Lung microvascular endothelial cell (primary cell): ENCODE measurements at regions not wholly inside any gene's neighbourhood (a gene's known extent, or its start where the extent isn't known, plus 50 kb on each side); places are given as distances from the start of the nearest gene placed in this dataset.

Experiments used
- DNase-seq, 2 donors: peaks; one replicate each; pipeline versions ENCODE4 v3.0.0 to v3.0.0-alpha.2; 2010; ENCODE audit warnings: low read depth in 2 of 2

- no peak for DNase-seq
These were observed 90.8 kb upstream of the CALM2 start for GRCh38 chr2:47266939-47267710.

GRCh38 chr2:47265751-47266231, 89.5 kb upstream of the CALM2 start:
- DNase-seq: peak in 1 of 2 donors; percentile 25

- no peak for DNase-seq
These were observed 88.8 kb upstream of the CALM2 start for GRCh38 chr2:47265158-47265557.

GRCh38 chr2:47264686-47265085, 88.4 kb upstream of the CALM2 start:
- no peak for DNase-seq

DNA sequence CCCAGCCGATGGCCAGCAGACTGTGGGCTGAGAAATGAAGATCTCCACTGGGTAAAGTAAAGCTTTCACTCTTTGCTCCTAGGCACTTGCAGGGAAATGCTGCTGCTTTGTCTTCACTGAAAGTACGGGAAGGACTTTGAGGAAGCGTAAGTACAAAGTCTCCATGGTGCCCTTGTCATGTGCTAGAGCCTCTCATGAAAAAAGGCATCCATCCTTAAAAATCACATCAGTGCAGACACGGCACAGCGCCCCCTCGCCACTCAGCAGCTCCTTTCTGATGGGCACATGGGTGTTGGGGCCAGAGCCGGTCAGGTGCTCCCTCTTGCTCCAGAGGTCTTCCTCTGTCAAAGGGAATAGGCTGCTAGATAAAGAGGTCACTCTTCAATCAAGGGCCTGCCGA, 87.8 kb upstream of the CALM2 start:
- DNase-seq: no peak

DNA sequence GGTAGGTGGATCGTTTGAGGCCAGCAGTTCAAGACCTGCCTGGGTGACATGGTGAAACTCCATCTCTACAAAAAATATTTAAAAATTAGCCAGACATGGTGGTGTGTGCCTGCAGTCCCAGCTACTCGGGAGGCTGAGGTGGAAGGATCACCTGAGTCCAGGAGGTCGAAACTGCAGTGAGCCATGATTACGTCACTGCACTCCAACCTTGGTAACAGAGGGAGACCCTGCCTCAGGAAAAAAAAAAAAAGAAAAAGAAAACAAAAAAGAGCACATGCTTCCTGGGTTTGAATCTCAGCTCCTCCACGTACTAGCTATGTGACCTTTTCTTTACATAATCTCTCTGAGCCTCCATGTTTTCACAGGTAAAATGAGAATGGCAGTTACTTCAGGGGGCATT, 86.3 kb upstream of the CALM2 start:
- no peak for DNase-seq

DNA sequence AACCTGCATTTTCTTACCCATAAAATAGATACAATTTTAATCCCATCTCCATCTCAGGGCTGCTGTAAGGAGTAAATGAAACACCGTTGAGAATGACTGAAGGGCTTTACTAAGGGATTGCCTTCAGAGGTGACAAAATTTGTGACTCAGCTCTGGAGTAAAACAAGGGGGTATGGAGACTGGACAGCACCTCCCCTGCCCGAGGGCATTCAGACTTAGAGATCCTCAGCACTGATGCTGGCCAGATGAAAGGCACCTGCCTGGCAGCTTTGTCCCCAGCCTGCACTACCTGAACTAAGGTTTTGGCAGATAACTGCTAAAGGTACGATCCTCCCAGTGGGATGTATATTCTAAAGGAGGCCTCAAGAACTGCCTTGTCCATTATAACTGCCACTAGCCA, 84.7 kb upstream of the CALM2 start:
- DNase-seq: no peak

DNA sequence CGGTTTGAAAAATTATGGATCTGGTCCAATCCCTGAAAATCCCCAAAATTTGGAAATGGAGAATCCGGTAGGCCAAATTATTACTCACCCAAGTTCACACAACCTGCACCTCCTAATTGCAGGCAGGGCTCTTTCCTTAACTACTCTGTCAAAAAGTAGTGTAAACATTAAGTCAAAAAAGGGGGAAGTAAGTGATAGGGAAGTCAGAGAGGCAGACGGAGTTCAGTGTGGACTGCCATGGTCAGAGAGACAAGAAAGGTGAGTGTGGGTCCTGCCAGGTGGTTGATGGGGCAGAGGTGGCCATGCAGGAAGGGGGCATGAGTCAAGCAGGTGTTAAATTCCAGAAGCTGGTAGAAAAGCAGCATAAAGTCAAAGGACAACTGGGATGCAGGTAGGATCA, 83.5 kb upstream of the CALM2 start:
- no peak for DNase-seq

DNA sequence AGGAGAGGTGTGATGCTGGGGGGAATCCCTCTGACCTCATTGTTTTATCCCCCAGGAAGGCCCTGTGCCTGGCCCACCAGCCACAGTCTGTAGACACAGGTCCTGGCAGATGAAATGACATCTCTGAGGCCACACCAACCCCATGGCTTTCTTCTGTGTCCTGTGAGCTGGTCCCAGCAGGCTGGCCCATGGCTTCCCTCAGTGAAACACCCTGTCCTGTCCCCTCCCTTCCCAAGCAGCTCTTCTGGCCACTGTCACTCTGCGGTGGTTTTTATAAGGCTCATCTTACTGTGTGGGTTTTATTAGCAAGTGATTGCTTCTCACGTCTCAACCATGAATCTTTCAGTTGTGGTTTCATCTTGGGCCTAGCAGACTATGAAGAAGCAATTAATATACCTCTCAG, 81.6 kb upstream of the CALM2 start:
- DNase-seq: no peak

GRCh38 chr2:47256416-47257087, 80.2 kb upstream of the CALM2 start:
- DNase-seq: no peak

GRCh38 chr2:47255794-47256193, 79.5 kb upstream of the CALM2 start:
- DNase-seq: no peak

DNA sequence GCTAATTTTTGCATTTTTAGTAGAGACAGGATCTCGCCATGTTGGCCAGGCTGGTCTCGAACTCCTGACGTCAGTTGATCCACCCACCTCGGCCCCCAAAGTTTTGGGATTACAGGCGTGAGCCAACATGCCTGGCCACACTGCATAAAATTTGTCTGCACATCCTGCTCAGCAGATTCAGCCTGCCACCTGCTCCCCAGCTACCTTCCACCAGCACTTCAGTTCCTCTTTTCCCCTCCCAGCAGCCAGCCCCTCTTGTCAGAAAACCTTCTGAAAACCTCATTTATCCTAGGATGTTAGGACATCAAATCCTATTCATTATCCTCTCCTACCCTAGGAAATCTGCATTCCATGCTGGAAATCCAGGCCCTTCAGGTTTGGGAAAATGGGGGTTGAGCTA, 78.2 kb upstream of the CALM2 start:
- DNase-seq: no peak

DNA sequence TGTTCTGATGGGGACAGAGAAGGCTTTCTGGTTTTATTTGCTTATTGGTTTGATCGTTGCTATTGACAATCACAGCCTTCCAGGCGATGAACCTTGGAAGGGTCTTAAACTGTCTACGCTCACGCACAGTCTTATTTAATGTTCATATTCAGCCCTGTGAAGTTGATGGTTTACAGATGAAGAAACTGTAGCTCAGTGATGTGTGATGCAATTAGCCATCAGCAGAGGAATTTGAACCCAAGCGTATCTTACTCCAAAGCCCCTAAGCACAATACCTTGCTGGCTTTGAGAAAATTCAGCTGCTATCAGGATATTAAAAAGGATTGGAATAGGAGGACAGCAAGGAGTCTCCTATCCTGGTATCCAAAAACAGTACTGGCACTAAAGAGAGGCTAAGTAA, 77.1 kb upstream of the CALM2 start:
- no peak for DNase-seq

DNA sequence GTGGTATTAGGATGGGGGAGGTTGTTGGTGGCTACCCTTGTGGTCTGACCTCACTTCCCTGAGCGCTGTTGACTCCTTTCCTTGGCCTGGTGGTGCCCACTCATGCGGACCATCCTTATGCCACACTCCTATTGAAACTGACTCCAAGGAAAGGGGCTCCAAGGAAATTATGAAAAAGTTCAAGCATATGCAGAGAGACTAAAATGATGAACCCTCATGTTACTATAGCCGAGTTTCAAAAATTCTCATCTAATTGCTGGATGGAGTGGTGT, 75.0 kb upstream of the CALM2 start:
- no peak for DNase-seq

GRCh38 chr2:47250586-47251403, 74.5 kb upstream of the CALM2 start:
- DNase-seq: no peak

DNA sequence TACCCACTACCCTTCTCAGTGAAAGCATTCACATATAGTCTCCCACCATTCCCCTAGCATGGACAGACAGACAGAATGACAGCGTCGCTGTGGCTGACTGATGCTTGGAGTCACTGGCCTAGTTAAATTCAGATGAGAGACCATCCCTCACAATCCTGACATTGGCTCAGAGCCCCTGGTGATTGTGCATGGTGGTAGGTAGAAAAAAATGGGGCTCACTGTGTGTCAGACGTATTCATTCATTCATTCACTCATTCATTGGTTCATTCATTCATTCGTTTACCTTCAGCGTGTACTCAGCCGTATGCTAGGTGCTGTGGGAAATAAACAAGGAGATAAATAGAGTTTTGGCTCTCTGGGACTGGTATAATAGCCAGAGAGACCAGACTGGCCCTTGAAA, 73.6 kb upstream of the CALM2 start:
- DNase-seq: no peak

- DNase-seq: no peak
These were observed 73.0 kb upstream of the CALM2 start for GRCh38 chr2:47249157-47249900.

DNA sequence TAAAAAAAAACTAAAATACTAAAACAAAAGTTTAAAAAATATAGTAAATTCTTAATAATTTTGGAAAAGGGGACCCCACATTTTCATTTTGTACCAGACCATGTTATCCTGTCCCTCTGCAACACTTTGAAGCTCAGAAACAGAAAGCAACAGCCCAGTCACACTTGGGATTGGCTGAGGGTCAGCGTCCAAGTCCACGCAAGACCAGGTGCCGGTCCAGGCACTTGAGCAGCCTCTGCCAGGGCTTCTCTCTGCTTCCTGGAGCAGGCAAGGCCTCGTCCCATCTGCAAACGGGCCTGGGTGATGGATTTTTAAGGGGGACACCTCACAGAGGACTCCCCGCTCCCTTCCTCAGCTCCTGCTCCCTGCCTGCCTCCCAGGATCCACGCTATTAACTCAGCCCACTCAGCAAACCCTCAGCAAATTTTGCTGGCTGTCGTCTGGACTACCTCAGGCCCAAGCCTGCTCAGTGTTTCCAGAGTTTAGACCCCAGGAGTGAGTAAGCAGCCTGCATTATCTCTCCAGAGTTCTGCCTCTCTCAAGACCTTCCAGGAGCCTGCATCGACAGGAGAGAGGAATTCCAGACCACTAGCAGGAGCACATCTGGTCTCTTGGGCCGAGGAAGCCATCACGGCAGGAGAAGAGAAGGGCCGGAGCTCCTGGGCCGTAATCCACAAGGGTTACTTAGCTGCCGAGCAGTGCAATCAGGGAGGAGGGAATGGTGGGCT, 67.4 kb upstream of the CALM2 start:
- DNase-seq: no peak

DNA sequence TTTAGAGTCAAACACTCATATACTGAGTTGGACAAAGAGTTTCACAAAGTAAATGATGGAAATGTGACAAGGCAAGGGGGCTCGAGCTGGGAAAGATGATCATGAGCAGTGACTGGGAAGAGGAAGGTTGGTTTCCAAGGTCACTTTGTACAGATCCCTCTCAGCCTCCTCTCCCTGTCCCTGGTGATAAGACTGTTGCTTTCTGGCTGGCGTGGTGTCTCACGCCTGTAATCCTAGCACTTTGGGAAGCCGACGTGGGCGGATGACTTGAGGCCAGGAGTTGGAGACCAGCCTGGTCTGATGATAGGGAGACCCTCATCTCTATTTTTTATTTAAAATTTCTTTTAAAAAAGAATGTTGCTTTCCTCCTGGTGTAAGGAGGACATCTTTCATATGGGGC, 65.4 kb upstream of the CALM2 start:
- DNase-seq: no peak

- DNase-seq: no peak
These were observed 63.0 kb upstream of the CALM2 start for GRCh38 chr2:47239119-47239969.
